Muscle layer of duodenum (tissue), 2 donors: ENCODE measurements at regions not wholly inside any gene's neighbourhood (a gene's known extent, or its start where the extent isn't known, plus 50 kb on each side); places are given as distances from the start of the nearest gene placed in this dataset.

Source experiments
- H3K27ac ChIP-seq: one replicate; pipeline ENCODE4 v1.7.0; 2013; ENCODE audit warnings: mild to moderate bottlenecking, low read length
- H3K27me3 ChIP-seq: one replicate; pipeline ENCODE4 v1.7.0; 2013; ENCODE audit warnings: low read depth, mild to moderate bottlenecking, control low read depth, low read length
- H3K36me3 ChIP-seq, 2 donors: one replicate each; pipeline ENCODE4 v1.7.0; 2013; ENCODE audit warnings: low read length in 2 of 2, control low read depth in 1 of 2, mild to moderate bottlenecking in 1 of 2; ENCODE audit not compliant: insufficient read depth in 2 of 2, control insufficient read depth in 1 of 2
- H3K4me1 ChIP-seq, 2 donors: one replicate each; pipeline ENCODE4 v1.7.0; 2013; ENCODE audit warnings: low read length in 2 of 2, mild to moderate bottlenecking in 2 of 2, control low read depth in 1 of 2, moderate library complexity in 1 of 2; ENCODE audit not compliant: insufficient read depth in 2 of 2, control insufficient read depth in 1 of 2
- H3K4me3 ChIP-seq, 2 donors: one replicate each; pipeline ENCODE4 v1.7.0; 2013; ENCODE audit warnings: low read length in 2 of 2, low read depth in 1 of 2, mild to moderate bottlenecking in 1 of 2
- H3K9me3 ChIP-seq, 2 donors: one replicate each; pipeline ENCODE4 v1.7.0; 2013; ENCODE audit warnings: low read length in 2 of 2, control low read depth in 1 of 2, mild to moderate bottlenecking in 1 of 2; ENCODE audit not compliant: control insufficient read depth in 1 of 2
- donor health status: healthy.

- Histone ChIP-seq H3K4me1 (peaks cover 0 to 11% of the 10 kb centered on the region in 2 donors), H3K9me3 (no peaks in the 10 kb centered on the region), H3K27me3 (no peaks in the 10 kb centered on the region), H3K4me3 (no peak overlapping the region), H3K36me3 (no peaks in the 10 kb centered on the region), H3K27ac (no peak overlapping the region)
Measured at GRCh38 chr11:116189408-116190170, 583.2 kb downstream of the BUD13 start.

- Histone ChIP-seq H3K4me1 (peaks cover 0 to 5% of the 10 kb centered on the region in 2 donors), H3K4me3 (no peak overlapping the region), H3K9me3 (no peaks in the 10 kb centered on the region), H3K36me3 (no peaks in the 10 kb centered on the region), H3K27ac (no peak overlapping the region), H3K27me3 (no peaks in the 10 kb centered on the region)
Measured at GRCh38 chr11:116188350-116188749, 584.4 kb downstream of the BUD13 start.

- no peaks in the 10 kb centered on the region for H3K4me1 ChIP-seq
- H3K27ac ChIP-seq, result no peak overlapping the region
- H3K4me3 ChIP-seq, result no peak overlapping the region
- no peaks in the 10 kb centered on the region for H3K27me3 ChIP-seq
- H3K36me3 ChIP-seq, result no peaks in the 10 kb centered on the region
- no peaks in the 10 kb centered on the region for H3K9me3 ChIP-seq
Measured at GRCh38 chr11:116187026-116187425, 585.8 kb downstream of the BUD13 start.

GRCh38 chr11:116185551-116185950 lies 587.2 kb downstream of the BUD13 start:
- H3K27ac ChIP-seq, result no peak overlapping the region
- H3K36me3 ChIP-seq, result no peaks in the 10 kb centered on the region
- no peaks in the 10 kb centered on the region for H3K9me3 ChIP-seq
- H3K27me3 ChIP-seq, result no peaks in the 10 kb centered on the region
- H3K4me1 ChIP-seq, result peaks cover 0 to 8% of the 10 kb centered on the region in 2 donors
- H3K4me3 ChIP-seq, result no peak overlapping the region

GRCh38 chr11:116184763-116185162 lies 588.0 kb downstream of the BUD13 start:
- Histone ChIP-seq H3K27ac (no peak overlapping the region), H3K4me1 (peaks cover 0 to 8% of the 10 kb centered on the region in 2 donors), H3K9me3 (no peaks in the 10 kb centered on the region)

GRCh38 chr11:116182356-116182966 lies 590.3 kb downstream of the BUD13 start:
- Histone ChIP-seq H3K4me3 (no peak overlapping the region), H3K9me3 (no peaks in the 10 kb centered on the region), H3K36me3 (no peaks in the 10 kb centered on the region), H3K4me1 (peaks cover 0 to 8% of the 10 kb centered on the region in 2 donors), H3K27me3 (no peaks in the 10 kb centered on the region), H3K27ac (no peak overlapping the region)

More at GRCh38 chr11:116184763-116185162, 588.0 kb downstream of the BUD13 start:
- H3K36me3 ChIP-seq, result no peaks in the 10 kb centered on the region
- no peaks in the 10 kb centered on the region for H3K27me3 ChIP-seq
- H3K4me3 ChIP-seq, result no peak overlapping the region

GRCh38 chr11:116180806-116181600 lies 591.8 kb downstream of the BUD13 start:
- no peaks in the 10 kb centered on the region for H3K27me3 ChIP-seq
- no peak overlapping the region for H3K4me3 ChIP-seq
- H3K9me3 ChIP-seq, result no peaks in the 10 kb centered on the region
- H3K36me3 ChIP-seq, result no peaks in the 10 kb centered on the region
- H3K4me1 ChIP-seq, result peaks cover 0 to 8% of the 10 kb centered on the region in 2 donors
- no peak overlapping the region for H3K27ac ChIP-seq

- Histone ChIP-seq H3K27ac (no peak overlapping the region), H3K27me3 (no peaks in the 10 kb centered on the region), H3K4me3 (no peak overlapping the region), H3K36me3 (no peaks in the 10 kb centered on the region), H3K9me3 (no peaks in the 10 kb centered on the region), H3K4me1 (peaks cover 0 to 8% of the 10 kb centered on the region in 2 donors)
Measured at GRCh38 chr11:116179401-116179800, 593.4 kb downstream of the BUD13 start.

GRCh38 chr11:116177521-116178210 lies 595.1 kb downstream of the BUD13 start:
- no peaks in the 10 kb centered on the region for H3K27me3 ChIP-seq
- no peak overlapping the region for H3K27ac ChIP-seq
- H3K36me3 ChIP-seq, result no peaks in the 10 kb centered on the region
- no peak overlapping the region for H3K4me3 ChIP-seq
- H3K9me3 ChIP-seq, result no peaks in the 10 kb centered on the region
- H3K4me1 ChIP-seq, result peaks cover 0 to 8% of the 10 kb centered on the region in 2 donors

GRCh38 chr11:116176484-116177005 lies 596.2 kb downstream of the BUD13 start:
- H3K4me3 ChIP-seq, result no peak overlapping the region
- H3K36me3 ChIP-seq, result no peaks in the 10 kb centered on the region
- no peak overlapping the region for H3K27ac ChIP-seq
- no peaks in the 10 kb centered on the region for H3K27me3 ChIP-seq
- H3K9me3 ChIP-seq, result no peaks in the 10 kb centered on the region
- peaks cover 0 to 8% of the 10 kb centered on the region in 2 donors for H3K4me1 ChIP-seq
